Transverse colon (tissue), 4 donors: ENCODE measurements at regions not wholly inside any gene's neighbourhood (a gene's known extent, or its start where the extent isn't known, plus 50 kb on each side); places are given as distances from the start of the nearest gene placed in this dataset.

Source experiments
- DNase-seq: peaks from one replicate; pipeline ENCODE4 v3.0.0-alpha.2; 2019
- H3K27ac ChIP-seq, 4 donors: fragments of 200-600 bp; sonication (generic); 2 replicates each; pipeline ENCODE4 v1.5.1; 2016 to 2018; ENCODE audit warnings: inconsistent platforms in 4 of 4
- H3K27me3 ChIP-seq: fragments of 200-600 bp; sonication (generic); 2 replicates; pipeline ENCODE4 v1.5.1; 2017; ENCODE audit warnings: inconsistent platforms
- H3K36me3 ChIP-seq, 4 donors: fragments of 200-600 bp; sonication (generic); 2 replicates each; pipeline ENCODE4 v1.5.1; 2017 to 2019; ENCODE audit warnings: inconsistent platforms in 4 of 4
- H3K4me1 ChIP-seq, 4 donors: fragments of 200-600 bp; sonication (generic); 2 replicates each; pipeline ENCODE4 v1.5.1; 2017 to 2020; ENCODE audit warnings: inconsistent platforms in 4 of 4
- H3K4me3 ChIP-seq, 4 donors: fragments of 200-600 bp; sonication (generic); 1 replicate in 1 of 4; 2 replicates in 3 of 4; pipeline versions ENCODE4 v1.5.1 to v1.6.1; 2017 to 2019; ENCODE audit warnings: inconsistent platforms in 4 of 4
- H3K9me3 ChIP-seq, 2 donors: fragments of 200-600 bp; sonication (generic); 2 replicates each; pipeline ENCODE4 v1.5.1; 2017 to 2019; ENCODE audit warnings: inconsistent platforms in 2 of 2
- CTCF ChIP-seq, 5 experiments: fragments of 200-600 bp in 3 of 5; fragments of 450-650 bp in 2 of 5; sonication (generic) in 3 of 5; IDR thresholded peaks; 1 replicate in 2 of 5; 2 replicates in 3 of 5; pipeline ENCODE4 v1.5.1; 2016 to 2017; ENCODE audit warnings: antibody characterized with exemption in 5 of 5, inconsistent platforms in 3 of 5, mild to moderate bottlenecking in 2 of 5, moderate library complexity in 1 of 5
- EP300 ChIP-seq: sonication (generic); formaldehyde crosslinking; IDR thresholded peaks from one replicate; pipeline ENCODE4 v1.6.1; 2017; ENCODE audit warnings: antibody characterized with exemption, low read depth
- POLR2A ChIP-seq: fragments of 450-650 bp; IDR thresholded peaks from one replicate; pipeline ENCODE4 v1.6.1; 2016; ENCODE audit warnings: antibody characterized with exemption, mild to moderate bottlenecking, moderate library complexity
- POLR2AphosphoS5 ChIP-seq, 3 donors: sonication (generic); formaldehyde crosslinking; IDR thresholded peaks; one replicate each; pipeline ENCODE4 v1.6.1; 2016; ENCODE audit warnings: antibody characterized with exemption in 3 of 3
- WGBS, 2 donors: methylation state at CpG; one replicate each; pipeline ENCODE4 v1.1.5; 2018; ENCODE audit warnings: low coverage in 1 of 2; 5-methylcytosine and 5-hydroxymethylcytosine counted together
- in situ Hi-C, 4 donors: fragments of 200-750 bp; cut with MboI; loops; one replicate each; pipeline versions ENCODE4 v1.15.0 to v1.15.1; 2017; ENCODE audit warnings: low sequenced_read_pairs in 3 of 4, low pct_ligation_motif_present in 1 of 4, low pct_unique_long_range_greater_than_20kb in 1 of 4
- intact Hi-C: fragments of 100-400 bp; cut with DNase I; formaldehyde crosslinking; loops from one replicate; pipeline ENCODE4 v1.15.1; 2023; ENCODE audit warnings: low total_unique reads

- H3K27me3 ChIP-seq: no peaks in the 10 kb centered on the region
- in situ Hi-C loops (no loop called here), intact Hi-C loops (no loop called here)
- 52 to 69% methylated on average over 2 of the region's 2 CpGs for WGBS, 2 donors
- H3K4me1 ChIP-seq: no peaks in the 10 kb centered on the region
- TF ChIP-seq POLR2A (no peak), EP300 (no peak), POLR2AphosphoS5 (IDR thresholded peaks at IDR 0.05) (no peak)
- no peaks in the 10 kb centered on the region for H3K36me3 ChIP-seq
- no peak overlapping the region for H3K4me3 ChIP-seq
- H3K9me3 ChIP-seq: no peaks in the 10 kb centered on the region
- no peak overlapping the region for H3K27ac ChIP-seq
- DNase-seq: no peak
These were observed 694.2 kb upstream of the FZD8 start for GRCh38 chr10:36336315-36336714.

- intact Hi-C loops: no loop called here
- 69 to 77% methylated on average over 2 of the region's 2 CpGs for WGBS, 2 donors
- Histone ChIP-seq H3K4me1 (no peaks in the 10 kb centered on the region), H3K27me3 (no peaks in the 10 kb centered on the region), H3K27ac (no peak overlapping the region), H3K4me3 (no peak overlapping the region), H3K9me3 (no peaks in the 10 kb centered on the region), H3K36me3 (no peaks in the 10 kb centered on the region)
- DNase-seq: no peak
- no peak for TF ChIP-seq CTCF (IDR thresholded peaks at IDR 0.05)
- no peak for TF ChIP-seq POLR2A
- TF ChIP-seq EP300: no peak
- in situ Hi-C loops: no loop called here
These were observed 691.4 kb upstream of the FZD8 start for GRCh38 chr10:36333446-36333845.

GRCh38 chr10:36332926-36333325 lies 690.8 kb upstream of the FZD8 start:
- no peaks in the 10 kb centered on the region for H3K36me3 ChIP-seq
- no peaks in the 10 kb centered on the region for H3K4me1 ChIP-seq
- H3K4me3 ChIP-seq: no peak overlapping the region
- H3K27me3 ChIP-seq: no peaks in the 10 kb centered on the region
- 71 to 74% methylated on average over 3 of the region's 3 CpGs for WGBS, 2 donors
- no peak for DNase-seq
- no peak overlapping the region for H3K27ac ChIP-seq
- TF ChIP-seq POLR2A (no peak), CTCF (IDR thresholded peaks at IDR 0.05) (no peak), EP300 (no peak), POLR2AphosphoS5 (IDR thresholded peaks at IDR 0.05) (no peak)
- in situ Hi-C loops: no loop called here
- H3K9me3 ChIP-seq: no peaks in the 10 kb centered on the region
- intact Hi-C loops: no loop called here

- no peak for DNase-seq
- intact Hi-C loops (no loop called here), in situ Hi-C loops (no loop called here)
- no peak for TF ChIP-seq CTCF (IDR thresholded peaks at IDR 0.05)
- TF ChIP-seq EP300: no peak
- TF ChIP-seq POLR2AphosphoS5 (IDR thresholded peaks at IDR 0.05): no peak
- Histone ChIP-seq H3K36me3 (no peaks in the 10 kb centered on the region), H3K4me3 (no peak overlapping the region), H3K9me3 (no peaks in the 10 kb centered on the region), H3K4me1 (no peaks in the 10 kb centered on the region), H3K27ac (no peak overlapping the region), H3K27me3 (no peaks in the 10 kb centered on the region)
- 74 to 83% methylated on average over 2 to 3 of the region's 3 CpGs for WGBS, 2 donors
These were observed 689.0 kb upstream of the FZD8 start for GRCh38 chr10:36331121-36331520.

- no peak overlapping the region for H3K27ac ChIP-seq
- in situ Hi-C loops: no loop called here
- H3K4me3 ChIP-seq: no peak overlapping the region
- H3K9me3 ChIP-seq: no peaks in the 10 kb centered on the region
- 33 to 78% methylated on average over 1 to 2 of the region's 2 CpGs for WGBS, 2 donors
- no peak for DNase-seq
- H3K4me1 ChIP-seq: no peaks in the 10 kb centered on the region
- intact Hi-C loops: no loop called here
- H3K36me3 ChIP-seq: no peaks in the 10 kb centered on the region
- H3K27me3 ChIP-seq: no peaks in the 10 kb centered on the region
- TF ChIP-seq POLR2AphosphoS5 (IDR thresholded peaks at IDR 0.05) (peak in 1 of 3 donors; percentile 36), POLR2A (no peak), CTCF (IDR thresholded peaks at IDR 0.05) (no peak), EP300 (no peak)
These were observed 683.7 kb upstream of the FZD8 start for GRCh38 chr10:36325815-36326214.
